Keratinocyte (primary cell): ENCODE measurements at regions not wholly inside any gene's neighbourhood (a gene's known extent, or its start where the extent isn't known, plus 50 kb on each side); places are given as distances from the start of the nearest gene placed in this dataset.

Experiments used
- CTCF ChIP-seq, 3 experiments: IDR thresholded peaks in 1 of 3; conservative IDR thresholded peaks in 1 of 3; optimal IDR thresholded peaks in 1 of 3; 2 replicates in 2 of 3; 3 replicates in 1 of 3; pipeline versions ENCODE3 to v1.5.1; 2011; ENCODE audit warnings: low read length in 3 of 3, mild to moderate bottlenecking in 3 of 3, moderate library complexity in 2 of 3, control low read depth in 1 of 3, inconsistent platforms in 1 of 3; ENCODE audit not compliant: insufficient read depth in 2 of 3; ENCODE audit errors: extremely low read depth in 1 of 3
- EZH2 ChIP-seq: IDR thresholded peaks from one replicate; pipeline ENCODE4 v1.6.1; 2012; ENCODE audit warnings: inconsistent platforms, mild to moderate bottlenecking, low read length, moderate library complexity

- TF ChIP-seq CTCF (optimal IDR thresholded peaks at IDR 0.05 in 1 of 3, IDR thresholded peaks at IDR 0.05 in 1 of 3, conservative IDR thresholded peaks at IDR 0.05 in 1 of 3; ENCODE audit: extremely low read depth in 1 of 3, insufficient read depth in 2 of 3, low read length in 3 of 3), result no peak
- TF ChIP-seq EZH2, result no peak
Observed at GRCh38 chr6:139540894-139541293, 166.4 kb upstream of the CITED2 start.
